ENCODE measurements at regions not wholly inside any gene's neighbourhood (a gene's known extent, or its start where the extent isn't known, plus 50 kb on each side); places are given as distances from the start of the nearest gene placed in this dataset.
"Not testable (repeated sequence)": the region's sequence is repeated elsewhere in the genome, so short reads cannot be mapped to it uniquely, and the experiment has no call there.

DNA sequence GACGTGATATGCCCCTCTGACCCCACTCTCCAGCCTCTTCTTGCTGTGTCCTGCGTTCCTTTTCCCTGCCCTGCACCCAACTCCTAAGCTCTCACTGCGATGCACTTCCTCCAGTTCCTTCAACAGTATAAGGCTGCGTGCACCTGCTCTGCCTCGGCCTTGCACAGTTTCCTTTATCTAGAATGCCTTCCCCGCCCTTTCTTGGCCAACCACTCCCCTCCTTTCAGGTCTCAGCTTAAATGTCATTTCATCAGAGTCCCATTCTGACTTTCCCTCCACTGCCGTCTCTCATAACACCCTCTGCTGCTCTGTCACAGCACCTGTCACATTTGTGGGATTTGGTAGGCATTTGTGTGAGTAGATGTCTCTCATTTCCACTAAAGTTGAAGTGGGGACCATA lies 58.4 kb upstream of the NEIL3 start:
- in situ Hi-C loops (cut with MboI; ENCODE audit: low sequenced_read_pairs, unreplicated experiment): no loop called here
- no peak for DNase-seq (ENCODE audit: low spot score)
- TF ChIP-seq, protein P1, sequence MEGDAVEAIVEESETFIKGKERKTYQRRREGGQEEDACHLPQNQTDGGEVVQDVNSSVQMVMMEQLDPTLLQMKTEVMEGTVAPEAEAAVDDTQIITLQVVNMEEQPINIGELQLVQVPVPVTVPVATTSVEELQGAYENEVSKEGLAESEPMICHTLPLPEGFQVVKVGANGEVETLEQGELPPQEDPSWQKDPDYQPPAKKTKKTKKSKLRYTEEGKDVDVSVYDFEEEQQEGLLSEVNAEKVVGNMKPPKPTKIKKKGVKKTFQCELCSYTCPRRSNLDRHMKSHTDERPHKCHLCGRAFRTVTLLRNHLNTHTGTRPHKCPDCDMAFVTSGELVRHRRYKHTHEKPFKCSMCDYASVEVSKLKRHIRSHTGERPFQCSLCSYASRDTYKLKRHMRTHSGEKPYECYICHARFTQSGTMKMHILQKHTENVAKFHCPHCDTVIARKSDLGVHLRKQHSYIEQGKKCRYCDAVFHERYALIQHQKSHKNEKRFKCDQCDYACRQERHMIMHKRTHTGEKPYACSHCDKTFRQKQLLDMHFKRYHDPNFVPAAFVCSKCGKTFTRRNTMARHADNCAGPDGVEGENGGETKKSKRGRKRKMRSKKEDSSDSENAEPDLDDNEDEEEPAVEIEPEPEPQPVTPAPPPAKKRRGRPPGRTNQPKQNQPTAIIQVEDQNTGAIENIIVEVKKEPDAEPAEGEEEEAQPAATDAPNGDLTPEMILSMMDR (IDR thresholded peaks at IDR 0.05; ENCODE audit: borderline replicate concordance, control extremely low read depth, extremely low read depth, insufficient read depth, missing control alignments): no peak

DNA sequence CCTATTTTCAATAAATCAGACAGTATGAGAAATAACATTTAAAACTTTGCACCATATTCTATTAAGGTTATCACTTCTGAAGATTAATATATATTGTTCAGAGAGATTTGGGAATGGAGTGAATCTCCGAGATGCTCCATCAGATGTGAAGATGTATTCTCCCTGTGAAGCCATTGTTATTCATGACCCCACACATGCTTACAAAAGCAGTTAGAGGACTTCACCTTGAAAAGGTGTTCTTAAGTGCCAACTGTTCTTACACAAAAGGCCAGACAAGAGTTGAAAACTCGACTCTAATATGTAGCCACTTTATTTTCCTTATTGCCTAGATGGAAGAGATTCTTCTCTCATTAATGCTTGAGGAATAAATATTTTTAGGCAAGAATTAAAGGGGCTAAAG lies 54.3 kb upstream of the NEIL3 start:
- TF ChIP-seq, protein P1 (IDR thresholded peaks at IDR 0.05; ENCODE audit: borderline replicate concordance, control extremely low read depth, extremely low read depth, insufficient read depth, missing control alignments): no peak
- in situ Hi-C loops (cut with MboI; ENCODE audit: low sequenced_read_pairs, unreplicated experiment): no loop called here
- DNase-seq (ENCODE audit: low spot score): no peak

DNA sequence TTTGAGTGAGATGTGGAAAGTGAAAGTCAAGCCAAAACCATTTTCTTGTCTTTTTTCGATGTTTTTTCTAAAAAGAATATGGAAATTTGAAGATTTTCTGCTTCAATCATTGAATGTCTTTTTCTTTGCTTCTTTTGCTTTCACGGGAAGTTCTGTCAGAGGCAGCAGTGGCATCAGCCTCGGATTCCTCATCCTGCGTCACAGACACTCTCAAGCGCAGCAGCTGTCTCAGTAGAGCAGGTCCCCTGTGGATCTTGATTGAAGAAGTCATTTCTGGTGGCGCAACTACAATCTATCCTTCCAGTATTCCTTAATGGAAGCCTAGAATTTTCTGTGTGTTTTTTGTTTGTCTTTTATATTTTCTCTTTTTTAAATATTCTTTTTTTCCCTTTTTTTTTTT lies 52.7 kb upstream of the NEIL3 start:
- in situ Hi-C loops (cut with MboI; ENCODE audit: low sequenced_read_pairs, unreplicated experiment): no loop called here
- no peak for DNase-seq (ENCODE audit: low spot score)
- TF ChIP-seq, protein P1 (IDR thresholded peaks at IDR 0.05; ENCODE audit: borderline replicate concordance, control extremely low read depth, extremely low read depth, insufficient read depth, missing control alignments): no peak

DNA sequence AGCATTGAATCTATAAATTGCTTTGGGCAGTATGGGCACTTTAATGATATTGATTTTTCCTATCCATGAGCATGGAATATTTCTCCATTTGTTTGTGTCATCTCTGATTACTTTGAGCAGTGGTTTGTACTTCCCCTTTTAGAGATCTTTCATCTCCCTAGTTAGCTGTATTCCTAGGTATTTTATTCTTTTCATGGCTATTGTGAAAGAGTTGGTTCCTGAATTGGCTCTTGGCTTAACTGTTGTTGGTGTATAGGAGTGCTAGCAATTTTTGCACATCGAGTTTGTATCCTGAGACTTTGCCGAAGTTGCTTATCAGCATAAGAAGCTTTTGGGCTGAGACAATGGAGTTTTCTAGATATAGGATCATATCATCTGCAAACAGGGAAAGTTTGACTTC lies 50.2 kb upstream of the NEIL3 start:
- DNase-seq (ENCODE audit: low spot score); in situ Hi-C loops (cut with MboI; ENCODE audit: low sequenced_read_pairs, unreplicated experiment): not testable (repeated sequence)
